ENCODE measurements at regions not wholly inside any gene's neighbourhood (a gene's known extent, or its start where the extent isn't known, plus 50 kb on each side); places are given as distances from the start of the nearest gene placed in this dataset.
"Not testable (repeated sequence)": the region's sequence is repeated elsewhere in the genome, so short reads cannot be mapped to it uniquely, and the experiment has no call there.

DNA sequence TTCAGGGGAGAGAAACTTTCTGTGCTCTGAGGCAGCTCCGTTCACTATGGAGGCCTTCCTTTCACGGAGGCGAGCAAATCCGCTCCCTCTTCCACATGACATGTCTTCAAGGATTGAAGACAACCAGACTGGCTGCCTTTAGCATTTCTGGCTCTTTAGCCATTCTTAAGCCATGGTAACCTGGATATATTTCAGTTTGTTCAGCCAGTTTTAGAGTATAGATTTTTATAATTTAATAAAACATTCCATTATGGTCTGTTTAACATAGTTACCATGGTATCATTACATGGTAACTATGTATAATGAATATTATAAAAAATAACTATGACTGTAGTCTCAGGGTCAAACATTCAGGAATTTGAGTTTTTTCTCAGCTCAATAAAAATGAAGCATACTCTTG lies 54.2 kb upstream of the NFIA start:
- Mint-ChIP-seq H3K27ac (no peak overlapping the region), H3K36me3 (ENCODE audit: low read depth) (no peaks in the 10 kb centered on the region), H3K4me3 (no peak overlapping the region), H3K4me1 (no peaks in the 10 kb centered on the region), H3K9me3 (no peaks in the 10 kb centered on the region), H3K27me3 (peaks cover 3% of the 10 kb centered on the region)
- ATAC-seq (ENCODE audit: low read depth) (no peak), DNase-seq (no peak)
- TF ChIP-seq, protein P1, sequence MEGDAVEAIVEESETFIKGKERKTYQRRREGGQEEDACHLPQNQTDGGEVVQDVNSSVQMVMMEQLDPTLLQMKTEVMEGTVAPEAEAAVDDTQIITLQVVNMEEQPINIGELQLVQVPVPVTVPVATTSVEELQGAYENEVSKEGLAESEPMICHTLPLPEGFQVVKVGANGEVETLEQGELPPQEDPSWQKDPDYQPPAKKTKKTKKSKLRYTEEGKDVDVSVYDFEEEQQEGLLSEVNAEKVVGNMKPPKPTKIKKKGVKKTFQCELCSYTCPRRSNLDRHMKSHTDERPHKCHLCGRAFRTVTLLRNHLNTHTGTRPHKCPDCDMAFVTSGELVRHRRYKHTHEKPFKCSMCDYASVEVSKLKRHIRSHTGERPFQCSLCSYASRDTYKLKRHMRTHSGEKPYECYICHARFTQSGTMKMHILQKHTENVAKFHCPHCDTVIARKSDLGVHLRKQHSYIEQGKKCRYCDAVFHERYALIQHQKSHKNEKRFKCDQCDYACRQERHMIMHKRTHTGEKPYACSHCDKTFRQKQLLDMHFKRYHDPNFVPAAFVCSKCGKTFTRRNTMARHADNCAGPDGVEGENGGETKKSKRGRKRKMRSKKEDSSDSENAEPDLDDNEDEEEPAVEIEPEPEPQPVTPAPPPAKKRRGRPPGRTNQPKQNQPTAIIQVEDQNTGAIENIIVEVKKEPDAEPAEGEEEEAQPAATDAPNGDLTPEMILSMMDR (IDR thresholded peaks at IDR 0.05) = no peak
- ChIA-PET CTCF (no interaction called here), POLR2A (no interaction called here)
- intact Hi-C loops (cut with micrococcal nuclease) = no loop called here

DNA sequence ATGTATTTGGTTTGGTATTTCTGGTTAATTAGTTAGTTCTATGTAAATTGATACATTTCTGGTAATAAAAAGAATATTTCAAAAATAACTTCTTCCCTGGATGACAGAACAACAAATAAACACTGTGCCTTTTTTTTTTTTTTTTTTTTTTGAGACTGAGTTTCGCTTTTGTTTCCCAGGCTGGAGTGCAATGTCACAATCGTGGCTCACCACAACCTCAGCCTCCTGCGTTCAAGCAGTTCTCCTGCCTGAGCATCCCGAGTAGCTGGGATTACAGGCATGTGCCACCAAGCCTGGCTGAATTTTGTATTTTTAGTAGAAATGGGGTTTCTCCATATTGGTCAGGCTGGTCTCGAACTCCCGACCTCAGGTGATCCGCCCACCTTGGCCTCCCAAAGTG lies 64.3 kb upstream of the NFIA start:
- POLR2A ChIA-PET = not testable (repeated sequence)

DNA sequence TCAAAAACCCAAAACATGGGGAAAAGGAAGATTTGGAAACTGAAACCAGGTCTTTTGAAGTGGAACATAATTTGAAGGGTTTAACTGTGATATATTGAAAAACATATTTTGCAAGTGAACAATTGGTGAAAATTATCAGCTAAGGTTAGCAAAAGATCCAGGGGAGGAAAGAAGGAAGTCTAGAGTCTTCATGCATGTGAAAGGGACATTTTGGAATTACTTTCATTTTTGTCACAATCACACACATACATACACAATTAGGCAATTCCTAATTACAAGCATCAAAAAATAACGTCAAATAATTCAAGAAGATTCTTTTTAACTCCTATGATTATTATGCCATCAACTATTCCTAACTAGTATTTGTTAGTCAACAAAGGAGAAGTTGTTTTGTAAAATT lies 64.7 kb upstream of the NFIA start:
- Mint-ChIP-seq H3K27me3 (peaks cover 22% of the 10 kb centered on the region), H3K4me3 (no peak overlapping the region), H3K36me3 (ENCODE audit: low read depth) (no peaks in the 10 kb centered on the region), H3K9me3 (no peaks in the 10 kb centered on the region), H3K27ac (no peak overlapping the region), H3K4me1 (no peaks in the 10 kb centered on the region)
- DNase-seq (no peak), ATAC-seq (ENCODE audit: low read depth) (no peak)
- ChIA-PET CTCF (no interaction called here), POLR2A (no interaction called here)
- TF ChIP-seq, protein P1 (IDR thresholded peaks at IDR 0.05) = no peak
- intact Hi-C loops (cut with micrococcal nuclease) = no loop called here

More for the DNA sequence above, 64.3 kb upstream of the NFIA start:
- H3K9me3 Mint-ChIP-seq; H3K36me3 Mint-ChIP-seq (ENCODE audit: low read depth); DNase-seq; CTCF ChIA-PET; intact Hi-C loops (cut with micrococcal nuclease); ATAC-seq (ENCODE audit: low read depth); H3K4me1 Mint-ChIP-seq; H3K27ac Mint-ChIP-seq; H3K4me3 Mint-ChIP-seq: not testable (repeated sequence)
- peaks cover 22% of the 10 kb centered on the region for H3K27me3 Mint-ChIP-seq

DNA sequence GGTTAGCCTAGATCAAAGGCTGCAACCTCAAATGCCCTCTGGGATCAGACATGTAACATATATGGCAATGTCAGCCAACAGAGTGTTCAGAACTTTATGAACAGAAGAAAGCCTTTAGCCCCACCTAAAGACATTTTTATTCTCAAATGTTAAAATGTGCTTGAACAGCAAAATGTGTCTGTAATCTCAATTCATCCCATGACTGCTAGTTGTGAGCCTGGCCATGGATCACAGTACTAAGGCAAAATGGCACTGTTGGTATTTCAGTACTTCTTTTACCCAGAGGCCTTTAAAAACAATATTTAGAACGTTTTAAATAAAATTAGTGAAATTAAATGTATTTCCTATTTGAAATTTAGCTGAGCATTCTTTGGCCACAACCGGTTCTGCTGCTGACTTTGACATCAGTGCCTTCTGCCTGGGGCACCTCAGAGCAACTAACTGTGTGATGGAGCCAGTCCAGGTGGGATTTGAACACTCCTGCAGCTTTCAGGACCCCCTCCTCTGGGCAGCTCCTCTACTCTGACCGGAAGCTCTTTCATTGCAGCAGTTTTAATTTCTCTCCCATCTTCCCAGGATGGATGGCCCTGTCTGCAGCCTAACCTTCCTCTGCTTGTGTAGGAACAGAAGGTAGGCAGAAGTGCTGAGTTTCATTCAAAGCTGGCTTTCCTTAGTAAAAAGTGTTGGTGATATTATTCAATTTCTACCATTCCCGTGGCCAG lies 68.3 kb upstream of the NFIA start:
- H3K4me3 Mint-ChIP-seq = no peak overlapping the region
- CTCF ChIA-PET = no interaction called here
- ATAC-seq (ENCODE audit: low read depth) = no peak
- H3K4me1 Mint-ChIP-seq = no peaks in the 10 kb centered on the region
- TF ChIP-seq, protein P1 (IDR thresholded peaks at IDR 0.05) = no peak
- H3K36me3 Mint-ChIP-seq (ENCODE audit: low read depth) = no peaks in the 10 kb centered on the region
- DNase-seq = no peak
- no peak overlapping the region for H3K27ac Mint-ChIP-seq
- POLR2A ChIA-PET = no interaction called here
- peaks cover 24% of the 10 kb centered on the region for H3K27me3 Mint-ChIP-seq
- intact Hi-C loops (cut with micrococcal nuclease) = no loop called here
- no peaks in the 10 kb centered on the region for H3K9me3 Mint-ChIP-seq

DNA sequence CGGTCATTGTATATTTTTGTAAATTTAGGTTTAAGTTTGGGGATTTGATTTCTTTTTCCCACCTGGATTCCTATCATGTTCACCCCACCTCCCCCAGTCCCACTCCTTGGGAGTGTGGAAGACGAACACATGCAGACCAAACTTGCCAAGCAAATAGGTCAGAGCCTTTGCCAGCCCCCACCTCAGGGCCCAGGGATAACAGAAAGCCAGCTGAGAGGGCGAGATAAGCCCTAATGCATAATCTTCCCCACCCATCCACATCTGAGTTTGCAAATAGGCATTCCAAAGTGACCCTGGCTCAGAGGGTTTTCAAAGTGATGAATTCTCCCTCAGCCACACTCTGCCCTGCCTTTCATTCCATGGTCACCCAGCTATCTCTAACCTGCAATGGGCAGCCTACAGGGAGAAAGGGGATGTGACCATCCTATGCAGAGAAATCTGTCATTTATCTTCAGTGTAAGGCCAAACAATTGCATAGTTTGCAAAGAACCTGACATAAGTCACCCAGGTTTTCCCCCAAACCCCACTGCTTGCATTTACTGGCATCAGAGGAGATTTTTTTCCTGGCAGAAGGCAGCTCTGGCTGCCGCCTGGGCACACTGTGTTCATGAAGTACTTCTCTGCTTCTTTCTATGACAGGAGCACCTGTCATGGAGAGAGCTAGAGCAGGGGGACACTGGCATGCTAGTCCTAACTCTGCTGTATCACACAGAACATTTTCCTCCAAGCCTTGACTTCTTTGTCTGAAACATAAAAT lies 69.0 kb upstream of the NFIA start:
- Mint-ChIP-seq H3K9me3 (no peaks in the 10 kb centered on the region), H3K4me1 (no peaks in the 10 kb centered on the region), H3K36me3 (ENCODE audit: low read depth) (no peaks in the 10 kb centered on the region), H3K27ac (no peak overlapping the region), H3K4me3 (no peak overlapping the region), H3K27me3 (peaks cover 21% of the 10 kb centered on the region)
- ATAC-seq (ENCODE audit: low read depth) = no peak
- ChIA-PET CTCF (interaction anchor here (1.1 kb wide), 1 partner anchor 37 kb away, joined by 3 read pairs; no protein-coding TSS in a partner anchor), POLR2A (no interaction called here)
- DNase-seq = no peak
- TF ChIP-seq, protein P1 (IDR thresholded peaks at IDR 0.05) = no peak
- intact Hi-C loops (cut with micrococcal nuclease) = no loop called here
